AG04450 (cell line): ENCODE measurements at regions not wholly inside any gene's neighbourhood (a gene's known extent, or its start where the extent isn't known, plus 50 kb on each side); places are given as distances from the start of the nearest gene placed in this dataset.

Experiments
- CTCF ChIA-PET: fragments of 300-600, 350-600 bp; formaldehyde crosslinking; extraction: SDS; loops from one replicate; lab custom pipeline; 2022; ENCODE audit warnings: antibody characterized with exemption, inconsistent platforms; lab: Charles Lee
- POLR2A ChIA-PET: fragments of 350-600 bp; formaldehyde crosslinking; extraction: SDS; loops from one replicate; lab custom pipeline; 2021; ENCODE audit warnings: antibody characterized with exemption, inconsistent platforms; lab: Yijun Ruan, JAX
- DNase-seq: peaks from one replicate; pipeline ENCODE4 v3.0.0-alpha.2; 2011; ENCODE audit warnings: low read depth, low spot score
- H3K27ac ChIP-seq: one replicate; pipeline ENCODE4 v1.5.1; 2012; ENCODE audit warnings: low read depth, low read length, control low read depth
- H3K27me3 ChIP-seq: one replicate; pipeline ENCODE4 v1.6.0; 2012; ENCODE audit warnings: low read length; ENCODE audit not compliant: control insufficient read depth, insufficient read depth
- H3K4me3 ChIP-seq: 2 replicates; pipeline ENCODE4 v1.5.1; 2011; ENCODE audit warnings: mild to moderate bottlenecking, low read depth, low read length, control low read depth
- H3K9me3 ChIP-seq: 2 replicates; pipeline ENCODE4 v1.5.1; 2012; ENCODE audit warnings: low read length; ENCODE audit not compliant: control insufficient read depth, insufficient read depth
- CTCF ChIP-seq: IDR thresholded peaks from 2 replicates; pipeline ENCODE4 v1.5.1; 2011; ENCODE audit warnings: low read depth, low read length, control low read depth, inconsistent platforms

GRCh38 chr11:26254378-26254777, 77.6 kb upstream of the ANO3 start:
- TF ChIP-seq CTCF: no peak
- ChIA-PET POLR2A (no interaction called here), CTCF (interaction anchor here (0.9 to 1.1 kb wide), 3 partner anchors 30 to 272 kb away, joined by 3 to 6 read pairs (median 4); no protein-coding TSS in a partner anchor)
- Histone ChIP-seq H3K27me3 (no peaks in the 10 kb centered on the region), H3K9me3 (no peaks in the 10 kb centered on the region), H3K4me3 (no peak overlapping the region), H3K27ac (no peak overlapping the region)
- DNase-seq: no peak

- Histone ChIP-seq H3K4me3 (no peak overlapping the region), H3K9me3 (no peaks in the 10 kb centered on the region; the same call in 1 of the 2 replicates)
- CTCF ChIA-PET: interaction anchor here (0.8 to 3.7 kb wide), 8 partner anchors 9 to 282 kb away, joined by 3 to 19 read pairs (median 4); no protein-coding TSS in a partner anchor
These were observed 68.2 kb upstream of the ANO3 start for GRCh38 chr11:26263769-26264168.

GRCh38 chr11:26264266-26264665, 67.7 kb upstream of the ANO3 start:
- no peak for TF ChIP-seq CTCF
- CTCF ChIA-PET: interaction anchor here (0.8 to 3.7 kb wide), 7 partner anchors 9 to 282 kb away, joined by 3 to 19 read pairs (median 4); no protein-coding TSS in a partner anchor
- no peak overlapping the region for H3K27ac ChIP-seq
- H3K9me3 ChIP-seq: no peaks in the 10 kb centered on the region; the same call in 1 of the 2 replicates
- H3K27me3 ChIP-seq: no peaks in the 10 kb centered on the region
- H3K4me3 ChIP-seq: no peak overlapping the region
- POLR2A ChIA-PET: no interaction called here
- DNase-seq: no peak

More at GRCh38 chr11:26263769-26264168, 68.2 kb upstream of the ANO3 start:
- DNase-seq: no peak
- POLR2A ChIA-PET: no interaction called here
- no peak for TF ChIP-seq CTCF
- no peak overlapping the region for H3K27ac ChIP-seq
- no peaks in the 10 kb centered on the region for H3K27me3 ChIP-seq

- H3K9me3 ChIP-seq: no peaks in the 10 kb centered on the region; the same call in 1 of the 2 replicates
- ChIA-PET POLR2A (no interaction called here), CTCF (interaction anchor here (1.0 to 3.2 kb wide), 2 partner anchors 18 to 287 kb away, joined by 5 to 37 read pairs; no protein-coding TSS in a partner anchor)
- DNase-seq: no peak
- no peak overlapping the region for H3K27ac ChIP-seq
- no peak for TF ChIP-seq CTCF
- no peak overlapping the region for H3K4me3 ChIP-seq
- H3K27me3 ChIP-seq: no peaks in the 10 kb centered on the region
These were observed 62.8 kb upstream of the ANO3 start for GRCh38 chr11:26268980-26269660.

- POLR2A ChIA-PET: no interaction called here
- H3K27ac ChIP-seq: no peak overlapping the region
- H3K9me3 ChIP-seq: no peaks in the 10 kb centered on the region; the same call in 1 of the 2 replicates
- TF ChIP-seq CTCF: no peak
- H3K27me3 ChIP-seq: no peaks in the 10 kb centered on the region
- CTCF ChIA-PET: interaction anchor here (0.9 to 3.2 kb wide), 2 partner anchors 15 to 290 kb away, joined by 5 to 37 read pairs; no protein-coding TSS in a partner anchor
- DNase-seq: no peak
- H3K4me3 ChIP-seq: no peak overlapping the region
These were observed 60.3 kb upstream of the ANO3 start for GRCh38 chr11:26271666-26272065.
